Neural cell (in vitro differentiated cells): ENCODE measurements at regions not wholly inside any gene's neighbourhood (a gene's known extent, or its start where the extent isn't known, plus 50 kb on each side); places are given as distances from the start of the nearest gene placed in this dataset.

Source experiments
- H2AFZ ChIP-seq: fragments of 200-600, 300-800 bp; sonication (generic), shearing (Covaris generic); 2 replicates; pipeline ENCODE4 v1.6.0; 2014; ENCODE audit warnings: low read depth, mild to moderate bottlenecking, antibody characterized with exemption, low read length, moderate library complexity
- H3F3A ChIP-seq: fragments of 200-600 bp; shearing (Covaris generic); 2 replicates; pipeline ENCODE4 v1.6.1; 2016; ENCODE audit warnings: mild to moderate bottlenecking, moderate library complexity, mixed read lengths, antibody characterized with exemption, low read length; ENCODE audit not compliant: insufficient read depth, poor library complexity, severe bottlenecking
- H3K27ac ChIP-seq: fragments of 200-600, 300-800 bp; sonication (generic), shearing (Covaris generic); 2 replicates; pipeline ENCODE4 v1.5.1; 2014; ENCODE audit warnings: mild to moderate bottlenecking, low read length, moderate library complexity
- H3K27me3 ChIP-seq: fragments of 300-800, 200-600 bp; sonication (generic), shearing (Covaris generic); 2 replicates; pipeline ENCODE4 v1.6.0; 2014; ENCODE audit warnings: mild to moderate bottlenecking, low read depth, low read length, moderate library complexity; ENCODE audit not compliant: insufficient read depth
- H3K36me3 ChIP-seq: fragments of 300-800, 200-600 bp; sonication (generic), shearing (Covaris generic); 2 replicates; pipeline ENCODE4 v1.5.1; 2014; ENCODE audit warnings: mild to moderate bottlenecking, antibody characterized with exemption, low read length, moderate library complexity; ENCODE audit not compliant: insufficient read depth
- H3K4me2 ChIP-seq: fragments of 300-800, 200-600 bp; sonication (generic), shearing (Covaris generic); 2 replicates; pipeline ENCODE4 v1.6.0; 2014; ENCODE audit warnings: mild to moderate bottlenecking, low read length
- H3K4me3 ChIP-seq: fragments of 300-800, 200-600 bp; sonication (generic), shearing (Covaris generic); 2 replicates; pipeline ENCODE4 v1.5.1; 2014; ENCODE audit warnings: mild to moderate bottlenecking, low read length, moderate library complexity
- H3K79me2 ChIP-seq: fragments of 200-600 bp; shearing (Covaris generic); replicated peaks from 2 replicates; pipeline ENCODE4 v1.6.0; 2014; ENCODE audit warnings: mild to moderate bottlenecking, low read length, moderate library complexity; ENCODE audit not compliant: insufficient read depth
- H3K9ac ChIP-seq: fragments of 300-800, 200-600 bp; sonication (generic), shearing (Covaris generic); 2 replicates; pipeline ENCODE4 v1.6.1; 2016; ENCODE audit warnings: mild to moderate bottlenecking, low read length, mixed read lengths
- H3K9me2 ChIP-seq: fragments of 200-600 bp; shearing (Covaris generic); 2 replicates; pipeline ENCODE4 v1.6.1; 2016; ENCODE audit warnings: mild to moderate bottlenecking, low read length, mixed read lengths; ENCODE audit not compliant: insufficient read depth
- H3K9me3 ChIP-seq: fragments of 200-600, 300-800 bp; sonication (generic), shearing (Covaris generic); 2 replicates; pipeline ENCODE4 v1.6.1; 2016; ENCODE audit warnings: mild to moderate bottlenecking, mixed run types, low read length, moderate library complexity, mixed read lengths
- H4K20me1 ChIP-seq: fragments of 200-600 bp; shearing (Covaris generic); 2 replicates; pipeline ENCODE4 v1.6.1; 2016; ENCODE audit warnings: mild to moderate bottlenecking, mixed run types; ENCODE audit not compliant: insufficient read depth
- EP300 ChIP-seq: fragments of 450-650 bp; conservative IDR thresholded peaks from 2 replicates; pipeline ENCODE4 v1.6.1; 2014; ENCODE audit warnings: antibody characterized with exemption, mild to moderate bottlenecking, moderate library complexity; ENCODE audit not compliant: poor library complexity, severe bottlenecking
- EZH2 ChIP-seq: fragments of 200-600, 300-800 bp; shearing (Covaris generic), sonication (generic); IDR thresholded peaks from 2 replicates; pipeline ENCODE4 v1.6.1; 2014; ENCODE audit warnings: antibody characterized with exemption, low read length, borderline replicate concordance, mild to moderate bottlenecking; ENCODE audit not compliant: insufficient read depth, poor library complexity, severe bottlenecking
- MXI1 ChIP-seq: fragments of 450-650 bp; conservative IDR thresholded peaks from 2 replicates; pipeline ENCODE4 v1.6.1; 2014; ENCODE audit warnings: antibody characterized with exemption, mild to moderate bottlenecking; ENCODE audit not compliant: poor library complexity, severe bottlenecking
- POLR2AphosphoS5 ChIP-seq: IDR thresholded peaks from 2 replicates; pipeline ENCODE4 v1.6.1; 2012
- RAD21 ChIP-seq: fragments of 450-650 bp; conservative IDR thresholded peaks from 2 replicates; pipeline ENCODE4 v1.6.1; 2014; ENCODE audit warnings: antibody characterized with exemption, mild to moderate bottlenecking, moderate library complexity
- SMC3 ChIP-seq: fragments of 450-650 bp; conservative IDR thresholded peaks from 2 replicates; pipeline ENCODE4 v1.6.1; 2014; ENCODE audit warnings: antibody characterized with exemption, mild to moderate bottlenecking, moderate library complexity; ENCODE audit not compliant: poor library complexity
- TAF1 ChIP-seq: IDR thresholded peaks from 2 replicates; pipeline ENCODE4 v1.6.1; 2012; ENCODE audit warnings: low read depth
- TF ChIP-seq, protein P1 (sequence below): IDR thresholded peaks from 2 replicates; pipeline ENCODE4 v1.6.1; 2012; ENCODE audit warnings: borderline replicate concordance
- TF ChIP-seq, protein P2 (sequence below): fragments of 450-650 bp; IDR thresholded peaks from 2 replicates; pipeline ENCODE4 v1.5.1; 2014; ENCODE audit warnings: antibody characterized with exemption, mild to moderate bottlenecking, moderate library complexity; ENCODE audit not compliant: poor library complexity, severe bottlenecking

DNA sequence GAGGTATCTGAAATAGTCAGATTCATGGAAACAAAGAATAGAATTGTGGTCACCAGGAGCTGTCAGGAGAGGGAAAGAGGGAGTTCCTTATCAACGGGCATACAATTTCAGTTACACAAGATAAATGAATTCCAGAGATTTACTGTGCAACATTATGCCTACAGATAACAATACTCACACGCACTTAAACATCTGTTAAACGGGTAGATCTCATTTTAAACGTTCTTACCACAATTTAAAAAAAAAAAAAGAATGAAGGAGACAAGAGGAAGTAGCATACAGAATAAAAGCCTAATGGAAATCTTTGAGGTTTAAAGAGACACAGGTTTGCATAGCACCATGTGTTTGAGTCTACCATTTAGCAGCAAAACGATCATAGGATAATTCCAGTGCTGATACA lies 298.0 kb downstream of the DKK2 start:
- no peak overlapping the region for H3K27ac ChIP-seq
- H3K36me3 ChIP-seq: no peaks in the 10 kb centered on the region
- no peaks in the 10 kb centered on the region for H3F3A ChIP-seq
- no peak overlapping the region for H3K4me3 ChIP-seq
- TF ChIP-seq POLR2AphosphoS5 (no peak), EP300 (no peak), EZH2 (no peak), MXI1 (no peak), RAD21 (no peak), TAF1 (no peak), SMC3 (no peak)
- TF ChIP-seq, protein P1, sequence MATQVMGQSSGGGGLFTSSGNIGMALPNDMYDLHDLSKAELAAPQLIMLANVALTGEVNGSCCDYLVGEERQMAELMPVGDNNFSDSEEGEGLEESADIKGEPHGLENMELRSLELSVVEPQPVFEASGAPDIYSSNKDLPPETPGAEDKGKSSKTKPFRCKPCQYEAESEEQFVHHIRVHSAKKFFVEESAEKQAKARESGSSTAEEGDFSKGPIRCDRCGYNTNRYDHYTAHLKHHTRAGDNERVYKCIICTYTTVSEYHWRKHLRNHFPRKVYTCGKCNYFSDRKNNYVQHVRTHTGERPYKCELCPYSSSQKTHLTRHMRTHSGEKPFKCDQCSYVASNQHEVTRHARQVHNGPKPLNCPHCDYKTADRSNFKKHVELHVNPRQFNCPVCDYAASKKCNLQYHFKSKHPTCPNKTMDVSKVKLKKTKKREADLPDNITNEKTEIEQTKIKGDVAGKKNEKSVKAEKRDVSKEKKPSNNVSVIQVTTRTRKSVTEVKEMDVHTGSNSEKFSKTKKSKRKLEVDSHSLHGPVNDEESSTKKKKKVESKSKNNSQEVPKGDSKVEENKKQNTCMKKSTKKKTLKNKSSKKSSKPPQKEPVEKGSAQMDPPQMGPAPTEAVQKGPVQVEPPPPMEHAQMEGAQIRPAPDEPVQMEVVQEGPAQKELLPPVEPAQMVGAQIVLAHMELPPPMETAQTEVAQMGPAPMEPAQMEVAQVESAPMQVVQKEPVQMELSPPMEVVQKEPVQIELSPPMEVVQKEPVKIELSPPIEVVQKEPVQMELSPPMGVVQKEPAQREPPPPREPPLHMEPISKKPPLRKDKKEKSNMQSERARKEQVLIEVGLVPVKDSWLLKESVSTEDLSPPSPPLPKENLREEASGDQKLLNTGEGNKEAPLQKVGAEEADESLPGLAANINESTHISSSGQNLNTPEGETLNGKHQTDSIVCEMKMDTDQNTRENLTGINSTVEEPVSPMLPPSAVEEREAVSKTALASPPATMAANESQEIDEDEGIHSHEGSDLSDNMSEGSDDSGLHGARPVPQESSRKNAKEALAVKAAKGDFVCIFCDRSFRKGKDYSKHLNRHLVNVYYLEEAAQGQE: no peak
- H3K9me2 ChIP-seq: no peaks in the 10 kb centered on the region
- no peaks in the 10 kb centered on the region for H3K79me2 ChIP-seq
- no peak overlapping the region for H3K9ac ChIP-seq
- H3K27me3 ChIP-seq: no peaks in the 10 kb centered on the region
- no peak overlapping the region for H3K4me2 ChIP-seq
- H2AFZ ChIP-seq: no peak overlapping the region
- H3K9me3 ChIP-seq: no peaks in the 10 kb centered on the region
- H4K20me1 ChIP-seq: no peaks in the 10 kb centered on the region

DNA sequence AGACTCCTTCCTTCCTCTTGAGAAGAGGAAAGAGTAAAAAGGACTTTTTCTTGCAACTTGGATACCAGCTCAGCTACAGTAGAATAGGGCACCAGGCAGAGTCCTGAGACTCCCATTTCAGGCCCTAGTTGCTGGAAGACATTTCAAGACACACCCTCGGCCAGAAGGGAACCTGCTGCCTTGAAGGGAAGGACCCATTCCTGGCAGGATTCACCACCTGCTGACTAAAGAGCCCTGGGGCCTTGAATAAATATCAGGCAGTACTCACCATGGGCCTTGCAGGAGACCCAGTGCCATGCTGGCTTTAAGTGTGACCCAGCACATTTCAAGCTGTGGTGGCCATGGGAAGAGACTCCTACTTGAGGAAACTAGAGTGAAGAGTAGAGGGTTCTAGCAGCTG lies 317.6 kb downstream of the DKK2 start:
- no peak for TF ChIP-seq EZH2

DNA sequence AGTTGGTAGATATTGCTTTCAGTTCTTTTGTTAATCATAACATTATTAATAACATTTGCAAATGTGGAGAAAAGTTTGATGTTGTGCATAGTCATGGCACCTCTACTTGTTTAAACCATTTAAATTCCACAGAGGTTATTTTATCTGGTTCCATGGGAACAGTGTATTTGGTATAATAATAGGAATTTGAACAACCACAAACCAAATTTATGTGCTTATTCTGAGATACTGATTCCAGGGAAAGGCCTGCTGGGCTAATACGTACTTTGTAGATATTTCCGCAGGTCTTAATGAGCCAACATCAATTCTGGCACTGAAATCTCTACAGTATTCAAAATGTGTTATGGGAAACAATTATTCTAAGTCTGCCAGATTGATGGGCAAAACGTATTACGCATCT lies 319.0 kb downstream of the DKK2 start:
- Histone ChIP-seq H3K4me2 (no peak overlapping the region), H2AFZ (no peak overlapping the region), H3K27me3 (no peaks in the 10 kb centered on the region), H3K79me2 (no peaks in the 10 kb centered on the region), H4K20me1 (no peaks in the 10 kb centered on the region), H3K4me3 (no peak overlapping the region), H3K27ac (no peak overlapping the region), H3K9me3 (no peaks in the 10 kb centered on the region), H3F3A (no peaks in the 10 kb centered on the region), H3K9me2 (no peaks in the 10 kb centered on the region), H3K9ac (no peak overlapping the region), H3K36me3 (no peaks in the 10 kb centered on the region)
- no peak for TF ChIP-seq RAD21
- no peak for TF ChIP-seq EZH2
- TF ChIP-seq MXI1: no peak
- TF ChIP-seq, protein P2, sequence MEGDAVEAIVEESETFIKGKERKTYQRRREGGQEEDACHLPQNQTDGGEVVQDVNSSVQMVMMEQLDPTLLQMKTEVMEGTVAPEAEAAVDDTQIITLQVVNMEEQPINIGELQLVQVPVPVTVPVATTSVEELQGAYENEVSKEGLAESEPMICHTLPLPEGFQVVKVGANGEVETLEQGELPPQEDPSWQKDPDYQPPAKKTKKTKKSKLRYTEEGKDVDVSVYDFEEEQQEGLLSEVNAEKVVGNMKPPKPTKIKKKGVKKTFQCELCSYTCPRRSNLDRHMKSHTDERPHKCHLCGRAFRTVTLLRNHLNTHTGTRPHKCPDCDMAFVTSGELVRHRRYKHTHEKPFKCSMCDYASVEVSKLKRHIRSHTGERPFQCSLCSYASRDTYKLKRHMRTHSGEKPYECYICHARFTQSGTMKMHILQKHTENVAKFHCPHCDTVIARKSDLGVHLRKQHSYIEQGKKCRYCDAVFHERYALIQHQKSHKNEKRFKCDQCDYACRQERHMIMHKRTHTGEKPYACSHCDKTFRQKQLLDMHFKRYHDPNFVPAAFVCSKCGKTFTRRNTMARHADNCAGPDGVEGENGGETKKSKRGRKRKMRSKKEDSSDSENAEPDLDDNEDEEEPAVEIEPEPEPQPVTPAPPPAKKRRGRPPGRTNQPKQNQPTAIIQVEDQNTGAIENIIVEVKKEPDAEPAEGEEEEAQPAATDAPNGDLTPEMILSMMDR: no peak
- TF ChIP-seq, protein P1: no peak
- TF ChIP-seq EP300: no peak
- TF ChIP-seq SMC3: no peak
- TF ChIP-seq TAF1: no peak
- no peak for TF ChIP-seq POLR2AphosphoS5

More for the DNA sequence above, 317.6 kb downstream of the DKK2 start:
- Histone ChIP-seq H3K9me2 (no peaks in the 10 kb centered on the region), H3K4me2 (no peak overlapping the region), H2AFZ (no peak overlapping the region), H3K79me2 (no peaks in the 10 kb centered on the region), H4K20me1 (no peaks in the 10 kb centered on the region), H3K4me3 (no peak overlapping the region), H3K9me3 (no peaks in the 10 kb centered on the region), H3K27me3 (no peaks in the 10 kb centered on the region), H3K27ac (no peak overlapping the region), H3K36me3 (no peaks in the 10 kb centered on the region), H3F3A (no peaks in the 10 kb centered on the region), H3K9ac (no peak overlapping the region)
